ENCODE measurements at regions not wholly inside any gene's neighbourhood (a gene's known extent, or its start where the extent isn't known, plus 50 kb on each side); places are given as distances from the start of the nearest gene placed in this dataset.

GRCh38 chr12:24229031-24229700 lies 279.7 kb upstream of the SOX5 start:
- TF ChIP-seq, protein P1, sequence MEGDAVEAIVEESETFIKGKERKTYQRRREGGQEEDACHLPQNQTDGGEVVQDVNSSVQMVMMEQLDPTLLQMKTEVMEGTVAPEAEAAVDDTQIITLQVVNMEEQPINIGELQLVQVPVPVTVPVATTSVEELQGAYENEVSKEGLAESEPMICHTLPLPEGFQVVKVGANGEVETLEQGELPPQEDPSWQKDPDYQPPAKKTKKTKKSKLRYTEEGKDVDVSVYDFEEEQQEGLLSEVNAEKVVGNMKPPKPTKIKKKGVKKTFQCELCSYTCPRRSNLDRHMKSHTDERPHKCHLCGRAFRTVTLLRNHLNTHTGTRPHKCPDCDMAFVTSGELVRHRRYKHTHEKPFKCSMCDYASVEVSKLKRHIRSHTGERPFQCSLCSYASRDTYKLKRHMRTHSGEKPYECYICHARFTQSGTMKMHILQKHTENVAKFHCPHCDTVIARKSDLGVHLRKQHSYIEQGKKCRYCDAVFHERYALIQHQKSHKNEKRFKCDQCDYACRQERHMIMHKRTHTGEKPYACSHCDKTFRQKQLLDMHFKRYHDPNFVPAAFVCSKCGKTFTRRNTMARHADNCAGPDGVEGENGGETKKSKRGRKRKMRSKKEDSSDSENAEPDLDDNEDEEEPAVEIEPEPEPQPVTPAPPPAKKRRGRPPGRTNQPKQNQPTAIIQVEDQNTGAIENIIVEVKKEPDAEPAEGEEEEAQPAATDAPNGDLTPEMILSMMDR (IDR thresholded peaks at IDR 0.05): no peak
- TF ChIP-seq POLR2A (IDR thresholded peaks at IDR 0.05): no peak
